Activated CD8-positive, alpha-beta T cell treated with anti-CD3 and anti-CD28 coated beads for 36 hours (primary cell): ENCODE measurements at regions not wholly inside any gene's neighbourhood (a gene's known extent, or its start where the extent isn't known, plus 50 kb on each side); places are given as distances from the start of the nearest gene placed in this dataset.

Source experiments
- ATAC-seq: fragments of 200-7000 bp; cut with Tn5 transposase; one replicate; pipeline ENCODE4 v1.10.0; 2021; ENCODE audit warnings: mild to moderate bottlenecking, moderate library complexity
- CTCF ChIA-PET: fragments of 350-600 bp; sonication (Branson Sonifier 250); formaldehyde crosslinking; loops from one replicate; lab custom pipeline; 2021; ENCODE audit warnings: antibody characterized with exemption; lab: Charles Lee
- POLR2A ChIA-PET: fragments of 350-600 bp; sonication (Branson Sonifier 250); formaldehyde crosslinking; loops from one replicate; lab custom pipeline; 2021; ENCODE audit warnings: antibody characterized with exemption; lab: Charles Lee
- DNase-seq: peaks from one replicate; pipeline ENCODE4 v3.0.0-alpha.2; 2020
- H3K27ac Mint-ChIP-seq: one replicate; pipeline ENCODE4 v1.8.0; 2021; ENCODE audit warnings: mild to moderate bottlenecking, mixed read lengths
- H3K27me3 Mint-ChIP-seq: one replicate; pipeline ENCODE4 v1.8.0; 2021; ENCODE audit warnings: mixed read lengths
- H3K36me3 Mint-ChIP-seq: one replicate; pipeline ENCODE4 v1.8.0; 2021; ENCODE audit warnings: low read depth, mixed read lengths
- H3K4me1 Mint-ChIP-seq: one replicate; pipeline ENCODE4 v1.8.0; 2021; ENCODE audit warnings: low read depth, mixed read lengths
- H3K4me3 Mint-ChIP-seq: one replicate; pipeline ENCODE4 v1.8.0; 2021; ENCODE audit warnings: mild to moderate bottlenecking, moderate library complexity, mixed read lengths
- H3K9me3 Mint-ChIP-seq: one replicate; pipeline ENCODE4 v1.8.0; 2021; ENCODE audit warnings: mixed read lengths
- CTCF ChIP-seq: fragments of 200-600 bp; IDR thresholded peaks from one replicate; pipeline ENCODE4 v1.8.0; 2022; ENCODE audit warnings: antibody characterized with exemption, mild to moderate bottlenecking
- intact Hi-C: fragments of 100-400 bp; cut with micrococcal nuclease; formaldehyde crosslinking; loops from one replicate; pipeline ENCODE4 v1.10.0; 2022

GRCh38 chr6:67825201-67825895, 809.7 kb upstream of the ADGRB3 start:
- Mint-ChIP-seq H3K9me3 (peaks cover 16% of the 10 kb centered on the region), H3K27ac (no peak overlapping the region), H3K27me3 (no peaks in the 10 kb centered on the region), H3K36me3 (no peaks in the 10 kb centered on the region), H3K4me1 (no peaks in the 10 kb centered on the region), H3K4me3 (no peak overlapping the region)
- ATAC-seq (no peak), DNase-seq (no peak)
- CTCF ChIA-PET, result no interaction called here
- intact Hi-C loops, result no loop called here
- POLR2A ChIA-PET, result no interaction called here
- no peak for TF ChIP-seq CTCF

- DNase-seq, result no peak
- Mint-ChIP-seq H3K4me3 (no peak overlapping the region), H3K9me3 (peaks cover 32% of the 10 kb centered on the region), H3K27me3 (no peaks in the 10 kb centered on the region), H3K36me3 (no peaks in the 10 kb centered on the region), H3K27ac (no peak overlapping the region), H3K4me1 (no peaks in the 10 kb centered on the region)
- POLR2A ChIA-PET, result no interaction called here
- intact Hi-C loops, result no loop called here
- ATAC-seq, result no peak
- no peak for TF ChIP-seq CTCF
- CTCF ChIA-PET, result no interaction called here
Measured at GRCh38 chr6:67818322-67818721, 816.8 kb upstream of the ADGRB3 start.

GRCh38 chr6:67815623-67816022, 819.5 kb upstream of the ADGRB3 start:
- Mint-ChIP-seq H3K27ac (no peak overlapping the region), H3K4me3 (no peak overlapping the region), H3K4me1 (no peaks in the 10 kb centered on the region), H3K9me3 (peaks cover 23% of the 10 kb centered on the region), H3K36me3 (no peaks in the 10 kb centered on the region), H3K27me3 (no peaks in the 10 kb centered on the region)
- POLR2A ChIA-PET, result no interaction called here
- ATAC-seq, result no peak
- no peak for DNase-seq
- CTCF ChIA-PET, result no interaction called here
- TF ChIP-seq CTCF, result no peak
- intact Hi-C loops, result no loop called here

GRCh38 chr6:67814262-67814661, 820.8 kb upstream of the ADGRB3 start:
- no peaks in the 10 kb centered on the region for H3K4me1 Mint-ChIP-seq
- intact Hi-C loops, result no loop called here

More at GRCh38 chr6:67814262-67814661, 820.8 kb upstream of the ADGRB3 start:
- no peak for TF ChIP-seq CTCF
- ChIA-PET CTCF (no interaction called here), POLR2A (no interaction called here)
- no peak for DNase-seq
- no peak overlapping the region for H3K4me3 Mint-ChIP-seq
- no peak overlapping the region for H3K27ac Mint-ChIP-seq
- no peak for ATAC-seq
- H3K36me3 Mint-ChIP-seq, result no peaks in the 10 kb centered on the region
- peaks cover 21% of the 10 kb centered on the region for H3K9me3 Mint-ChIP-seq
- H3K27me3 Mint-ChIP-seq, result no peaks in the 10 kb centered on the region
